Breast epithelium (tissue), 3 donors: ENCODE measurements at regions not wholly inside any gene's neighbourhood (a gene's known extent, or its start where the extent isn't known, plus 50 kb on each side); places are given as distances from the start of the nearest gene placed in this dataset.

Experiments used
- CTCF ChIP-seq, 3 donors: fragments of 450-650 bp; IDR thresholded peaks; one replicate each; pipeline ENCODE4 v1.5.1; 2016 to 2017; ENCODE audit warnings: antibody characterized with exemption in 3 of 3, mild to moderate bottlenecking in 3 of 3, moderate library complexity in 3 of 3
- POLR2A ChIP-seq: fragments of 450-650 bp; IDR thresholded peaks from one replicate; pipeline ENCODE4 v1.6.1; 2016; ENCODE audit warnings: antibody characterized with exemption, mild to moderate bottlenecking, moderate library complexity

- TF ChIP-seq POLR2A (no peak), CTCF (IDR thresholded peaks at IDR 0.05) (no peak)
These were observed 118.7 kb downstream of the BEND2 start for GRCh38 chrX:18102006-18102405.
